Umbilical cord (tissue), 1 donor: ENCODE measurements at regions not wholly inside any gene's neighbourhood (a gene's known extent, or its start where the extent isn't known, plus 50 kb on each side); places are given as distances from the start of the nearest gene placed in this dataset.
A peak's percentile ranks its signal among the peaks of the same experiment; 100 is the strongest.
"Not testable (repeated sequence)": the region's sequence is repeated elsewhere in the genome, so short reads cannot be mapped to it uniquely, and the experiment has no call there.

Source experiments
- DNase-seq: peaks from one replicate; pipeline ENCODE4 v3.0.0-alpha.2; 2015; ENCODE audit warnings: low spot score

DNA sequence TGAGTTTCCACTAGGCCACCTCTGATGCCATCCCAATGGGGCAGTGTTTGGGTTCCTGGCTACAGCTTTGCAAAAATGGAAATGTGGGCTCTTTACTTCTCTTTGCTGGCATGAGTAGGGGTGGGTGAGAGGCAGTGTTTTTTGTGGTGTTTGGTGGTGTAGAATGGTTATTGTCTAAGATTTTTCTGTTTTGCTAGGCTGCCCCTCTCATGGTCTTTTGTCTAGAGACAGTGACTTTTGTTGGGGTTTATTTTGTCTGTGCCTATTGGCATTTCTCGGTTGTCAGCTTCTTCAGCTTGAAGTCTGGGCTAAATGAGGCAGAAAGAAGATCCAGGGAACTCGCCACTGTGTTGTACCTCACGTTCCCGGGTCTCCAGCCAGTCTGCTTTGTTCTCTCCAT is 112.1 kb downstream of the CENPF start:
- no peak for DNase-seq

GRCh38 chr1:214717351-214717750 is 114.4 kb downstream of the CENPF start:
- DNase-seq, result no peak

- peak; percentile 17 for DNase-seq
These were observed 115.7 kb downstream of the CENPF start for GRCh38 chr1:214718724-214719123.

DNA sequence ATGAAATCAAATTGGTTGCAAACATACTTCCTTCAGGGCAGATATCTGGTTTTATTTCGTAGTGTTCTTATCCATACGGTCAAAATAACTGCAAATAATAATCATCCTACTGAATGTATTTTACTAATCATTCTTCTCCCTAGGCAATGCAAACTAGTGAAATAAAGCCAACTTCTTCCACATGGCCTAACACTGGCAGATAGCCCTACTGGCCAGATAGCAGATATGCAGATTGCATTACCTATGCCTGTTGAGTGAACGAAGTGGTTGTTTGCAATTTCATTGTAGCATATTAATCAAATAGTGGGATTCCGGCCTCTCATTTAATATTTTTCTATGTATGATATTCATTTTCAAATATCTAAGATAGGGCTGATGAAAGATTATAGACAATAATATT is 116.2 kb downstream of the CENPF start:
- DNase-seq, result no peak

GRCh38 chr1:214720561-214720960 is 117.6 kb downstream of the CENPF start:
- DNase-seq, result no peak

DNA sequence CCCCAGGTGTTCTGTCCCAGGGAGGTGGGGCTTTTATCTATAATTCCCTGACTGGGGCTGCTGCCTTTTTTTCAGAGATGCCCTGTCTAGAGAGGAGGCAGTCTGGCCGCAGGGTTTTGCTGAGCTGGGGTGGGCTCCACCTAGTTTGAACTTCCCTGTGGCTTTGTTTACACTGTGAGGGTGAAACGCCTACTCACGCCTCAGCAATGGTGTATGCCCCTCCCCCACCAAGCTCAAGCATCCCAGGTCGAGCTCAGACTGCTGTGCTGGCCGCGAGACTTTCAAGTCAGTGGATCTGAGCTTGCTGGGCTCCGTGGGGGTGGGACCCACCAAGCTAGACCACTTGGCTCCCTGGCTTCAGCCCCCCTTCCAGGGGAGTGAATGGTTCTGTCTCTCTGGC is 124.3 kb downstream of the CENPF start:
- DNase-seq, result no peak

DNA sequence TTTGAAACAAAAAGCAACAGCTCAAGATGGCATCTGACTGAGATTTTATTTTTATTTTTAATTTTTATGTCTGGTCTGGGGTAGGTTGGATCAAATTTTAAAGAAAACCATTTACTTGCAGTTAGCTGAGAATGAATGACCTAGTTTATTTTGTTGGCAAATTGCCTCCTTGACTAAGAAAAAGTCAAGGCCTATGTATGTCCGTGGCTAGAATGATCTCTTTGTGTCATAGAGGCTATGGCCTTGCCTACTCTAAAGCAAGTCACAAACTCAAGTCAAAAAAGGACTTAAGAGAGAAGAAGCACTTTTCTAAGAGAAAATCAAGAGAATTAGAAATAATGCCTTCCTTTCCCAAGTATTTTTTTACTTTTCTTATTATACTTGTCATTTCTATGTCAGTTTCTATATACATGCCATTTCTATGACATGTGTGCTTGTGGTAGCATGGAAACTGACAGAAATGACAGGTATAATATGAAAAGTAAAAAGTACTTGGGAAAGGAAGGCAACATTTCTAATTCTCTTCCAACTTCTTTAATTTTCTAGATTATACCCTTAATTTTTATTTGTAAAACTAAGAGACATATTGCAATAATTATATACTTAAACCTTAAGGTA is 136.7 kb downstream of the CENPF start:
- DNase-seq, result peak; percentile 26

DNA sequence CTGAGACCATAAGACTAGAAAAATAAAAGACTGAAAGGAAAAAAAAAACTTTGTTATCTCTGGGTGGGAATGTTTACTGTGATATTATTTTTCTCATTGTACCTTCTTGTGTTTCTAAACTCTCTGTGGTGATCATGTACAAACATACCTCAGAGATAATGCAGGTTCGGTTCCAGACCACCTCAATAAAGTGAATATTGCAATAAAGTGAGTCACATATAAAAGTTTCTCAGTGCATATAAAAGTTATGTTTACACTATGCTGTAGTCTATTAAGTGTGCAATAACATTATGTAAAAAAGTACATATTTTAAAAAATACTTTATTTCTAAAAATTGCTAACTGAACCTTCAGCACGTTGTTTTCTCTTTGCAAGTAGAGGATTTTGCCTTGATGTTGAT is 137.5 kb downstream of the CENPF start:
- DNase-seq, result no peak

- no peak for DNase-seq
These were observed 144.1 kb downstream of the CENPF start for GRCh38 chr1:214747050-214747635.

GRCh38 chr1:214753236-214753852 is 150.3 kb downstream of the CENPF start:
- DNase-seq, result no peak

- no peak for DNase-seq
These were observed 158.0 kb downstream of the CENPF start for GRCh38 chr1:214761030-214761429.

DNA sequence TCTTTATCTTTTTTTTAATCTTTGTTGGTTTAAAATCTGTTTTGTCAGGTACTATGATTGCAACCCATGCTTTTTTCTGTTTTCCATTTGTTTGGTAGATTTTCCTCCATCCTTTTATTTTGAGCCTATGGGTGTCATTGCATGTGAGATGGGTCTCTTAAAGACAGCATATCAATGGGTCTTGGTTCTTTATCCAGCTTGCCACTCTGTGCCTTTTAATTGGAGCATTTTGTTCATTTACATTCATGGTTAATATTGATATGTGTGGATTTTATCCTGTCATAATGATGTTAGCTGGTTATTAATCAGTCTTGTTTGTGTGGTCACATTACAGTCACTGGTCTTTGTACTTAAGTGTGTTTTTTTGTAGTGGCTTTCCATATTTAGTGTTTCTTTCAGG is 159.9 kb downstream of the CENPF start:
- no peak for DNase-seq

DNA sequence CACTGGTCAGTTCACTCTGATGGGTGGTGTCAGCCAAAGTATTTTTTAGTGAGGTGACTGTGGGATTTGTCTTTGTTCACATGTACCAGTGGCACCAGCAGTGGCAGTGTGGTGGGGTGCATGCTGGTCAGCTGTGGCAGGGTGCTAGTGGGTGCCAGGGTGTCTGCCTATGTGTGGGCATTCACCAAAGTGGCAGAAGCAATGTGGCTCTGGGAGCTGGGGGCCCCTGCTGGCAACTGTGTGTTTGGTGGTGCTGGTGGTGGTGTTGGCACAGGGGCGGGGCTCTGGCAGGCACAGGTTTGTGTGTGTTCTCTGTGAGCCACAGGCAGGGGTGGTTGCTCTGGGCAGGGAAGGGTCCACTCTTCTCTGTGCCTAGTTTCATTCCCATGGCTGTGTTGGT is 161.5 kb downstream of the CENPF start:
- DNase-seq, result no peak

- DNase-seq, result no peak
These were observed 164.2 kb downstream of the CENPF start for GRCh38 chr1:214767221-214767620.

DNA sequence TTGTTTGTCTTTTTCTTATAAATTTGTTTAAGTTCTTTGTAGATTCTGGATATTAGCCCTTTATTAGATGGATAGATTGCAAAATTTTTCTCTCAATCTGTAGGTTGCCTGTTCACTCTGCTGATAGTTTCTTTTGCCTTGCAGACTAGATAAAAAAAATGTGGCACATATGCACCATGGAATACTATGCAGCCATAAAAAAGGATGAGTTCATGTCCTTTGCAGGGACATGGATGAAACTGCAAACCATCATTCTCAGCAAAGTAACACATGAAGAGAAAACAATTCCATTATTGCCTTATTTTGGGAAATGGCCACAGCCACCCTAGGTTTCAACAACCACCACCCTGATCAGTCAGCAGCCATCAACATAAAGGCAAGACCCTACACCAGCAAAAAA is 166.7 kb downstream of the CENPF start:
- not testable (repeated sequence) for DNase-seq

- no peak for DNase-seq
These were observed 174.4 kb downstream of the CENPF start for GRCh38 chr1:214777364-214777763.

- DNase-seq, result peak; percentile 84
These were observed 189.0 kb downstream of the CENPF start for GRCh38 chr1:214791961-214792360.

DNA sequence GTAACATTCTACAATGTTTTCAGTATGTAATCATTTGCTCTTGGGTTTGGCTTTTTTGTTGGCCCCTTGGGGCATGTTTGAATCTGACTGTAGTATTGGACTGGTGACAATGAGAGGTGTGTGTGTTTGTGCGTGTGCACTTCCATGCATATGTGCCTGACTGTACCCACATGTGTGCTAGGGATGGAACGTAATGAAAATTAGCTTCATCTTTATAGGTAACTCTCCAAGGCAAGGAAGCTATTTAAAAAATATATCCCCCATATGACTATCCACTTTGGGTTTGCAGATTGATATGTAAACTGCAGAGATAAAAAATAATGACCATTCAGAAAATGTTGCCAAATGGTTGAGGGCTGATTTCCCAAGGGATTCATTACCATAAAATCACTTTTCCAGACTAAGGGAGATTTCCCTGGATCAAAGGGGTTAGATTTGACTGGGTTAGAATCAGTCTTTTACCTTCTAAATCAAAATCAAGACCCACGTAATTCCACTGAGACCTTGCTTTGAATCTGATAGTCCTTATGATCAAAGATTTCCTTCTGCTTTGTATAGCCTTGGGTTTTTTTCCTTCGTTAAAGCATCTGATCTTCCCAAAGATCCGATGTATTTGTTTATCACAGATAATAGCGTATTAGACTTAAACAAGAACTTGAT is 189.7 kb downstream of the CENPF start:
- DNase-seq, result peak; percentile 80

DNA sequence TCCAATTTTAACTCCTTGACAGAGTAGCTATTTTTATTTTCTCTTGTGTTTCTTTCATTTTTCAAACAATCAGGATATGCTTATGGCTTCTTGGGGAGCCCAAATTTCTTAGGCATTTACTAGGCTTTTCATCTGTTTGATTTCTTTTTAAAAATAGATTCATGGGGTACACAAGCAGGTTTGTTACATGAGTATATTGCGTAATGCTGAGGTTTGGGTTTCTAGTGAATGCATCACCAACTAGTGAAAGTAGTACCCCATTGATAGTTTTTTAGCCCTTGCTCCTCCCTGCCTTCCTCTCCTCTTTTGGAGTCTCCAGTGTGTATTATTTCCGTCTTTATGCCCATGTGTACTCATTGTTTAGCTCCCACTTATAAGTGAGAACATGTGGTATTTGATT is 190.7 kb downstream of the CENPF start:
- DNase-seq, result no peak

- peak; percentile 23 for DNase-seq
These were observed 198.2 kb downstream of the CENPF start for GRCh38 chr1:214801191-214801590.

- no peak for DNase-seq
These were observed 206.0 kb downstream of the CENPF start for GRCh38 chr1:214808845-214809460.

- no peak for DNase-seq
These were observed 213.6 kb downstream of the CENPF start for GRCh38 chr1:214816603-214817002.
